Activated CD8-positive, alpha-beta T cell treated with anti-CD3 and anti-CD28 coated beads, Interleukin-2, amount 10 ng/mL, durations not matched to agents 7 days and 5 days (primary cell): ENCODE measurements at regions not wholly inside any gene's neighbourhood (a gene's known extent, or its start where the extent isn't known, plus 50 kb on each side); places are given as distances from the start of the nearest gene placed in this dataset.
"Not testable (repeated sequence)": the region's sequence is repeated elsewhere in the genome, so short reads cannot be mapped to it uniquely, and the experiment has no call there.

Experiments used
- ATAC-seq: fragments of 150-1000 bp; cut with Tn5 transposase; one replicate; pipeline ENCODE4 v1.10.0; 2021; ENCODE audit warnings: moderate library complexity
- CTCF ChIA-PET: fragments of 350-600 bp; sonication (Branson Sonifier 250); formaldehyde crosslinking; loops from one replicate; lab custom pipeline; 2021; ENCODE audit warnings: antibody characterized with exemption; lab: Charles Lee
- POLR2A ChIA-PET: fragments of 350-600 bp; sonication (Branson Sonifier 250); formaldehyde crosslinking; loops from one replicate; lab custom pipeline; 2021; ENCODE audit warnings: antibody characterized with exemption; lab: Charles Lee
- DNase-seq: peaks from one replicate; pipeline ENCODE4 v3.0.0-alpha.2; 2020
- H3K27ac Mint-ChIP-seq: one replicate; pipeline ENCODE4 v1.8.0; 2021; ENCODE audit warnings: mild to moderate bottlenecking, mixed read lengths
- H3K27me3 Mint-ChIP-seq: one replicate; pipeline ENCODE4 v1.8.0; 2021; ENCODE audit warnings: low read depth, mixed read lengths
- H3K36me3 Mint-ChIP-seq: one replicate; pipeline ENCODE4 v1.8.0; 2021; ENCODE audit warnings: low read depth, mixed read lengths
- H3K4me1 Mint-ChIP-seq: one replicate; pipeline ENCODE4 v1.8.0; 2021; ENCODE audit warnings: low read depth, mixed read lengths
- H3K4me3 Mint-ChIP-seq: one replicate; pipeline ENCODE4 v1.8.0; 2021; ENCODE audit warnings: mild to moderate bottlenecking, mixed read lengths
- H3K9me3 Mint-ChIP-seq: one replicate; pipeline ENCODE4 v1.8.0; 2022; ENCODE audit warnings: mixed read lengths; ENCODE audit not compliant: insufficient read depth

- ATAC-seq (no peak), DNase-seq (no peak)
- peaks cover 6% of the 10 kb centered on the region for H3K9me3 Mint-ChIP-seq
- ChIA-PET CTCF (no interaction called here), POLR2A (no interaction called here)
- H3K4me3 Mint-ChIP-seq = no peak overlapping the region
- no peaks in the 10 kb centered on the region for H3K4me1 Mint-ChIP-seq
- H3K36me3 Mint-ChIP-seq = no peaks in the 10 kb centered on the region
- H3K27ac Mint-ChIP-seq = no peak overlapping the region
- no peaks in the 10 kb centered on the region for H3K27me3 Mint-ChIP-seq
Observed at GRCh38 chr2:117607202-117607601, 207.3 kb upstream of the DDX18 start.

- H3K27me3 Mint-ChIP-seq = no peaks in the 10 kb centered on the region
- ChIA-PET CTCF (no interaction called here), POLR2A (no interaction called here)
- no peaks in the 10 kb centered on the region for H3K4me1 Mint-ChIP-seq
- no peaks in the 10 kb centered on the region for H3K36me3 Mint-ChIP-seq
- H3K4me3 Mint-ChIP-seq = no peak overlapping the region
- H3K27ac Mint-ChIP-seq = no peak overlapping the region
- ATAC-seq = no peak
- DNase-seq = no peak
- H3K9me3 Mint-ChIP-seq = peaks cover 6% of the 10 kb centered on the region
Observed at GRCh38 chr2:117613101-117613500, 201.4 kb upstream of the DDX18 start.

GRCh38 chr2:117614296-117614695 is 200.2 kb upstream of the DDX18 start:
- no peak overlapping the region for H3K4me3 Mint-ChIP-seq
- H3K9me3 Mint-ChIP-seq = peaks cover 3% of the 10 kb centered on the region
- no peak for DNase-seq

GRCh38 chr2:117614823-117615534 is 199.5 kb upstream of the DDX18 start:
- ChIA-PET POLR2A (no interaction called here), CTCF (no interaction called here)
- Mint-ChIP-seq H3K27me3 (no peaks in the 10 kb centered on the region), H3K27ac (no peak overlapping the region), H3K9me3 (no peaks in the 10 kb centered on the region), H3K36me3 (no peaks in the 10 kb centered on the region), H3K4me1 (no peaks in the 10 kb centered on the region), H3K4me3 (no peak overlapping the region)
- ATAC-seq (no peak), DNase-seq (no peak)

More at GRCh38 chr2:117614296-117614695, 200.2 kb upstream of the DDX18 start:
- Mint-ChIP-seq H3K27ac (no peak overlapping the region), H3K27me3 (no peaks in the 10 kb centered on the region), H3K36me3 (no peaks in the 10 kb centered on the region), H3K4me1 (no peaks in the 10 kb centered on the region)
- POLR2A ChIA-PET = no interaction called here
- CTCF ChIA-PET = no interaction called here
- ATAC-seq = no peak

GRCh38 chr2:117618607-117619006 is 195.9 kb upstream of the DDX18 start:
- H3K36me3 Mint-ChIP-seq = no peaks in the 10 kb centered on the region
- no peaks in the 10 kb centered on the region for H3K9me3 Mint-ChIP-seq
- ATAC-seq (no peak), DNase-seq (no peak)
- H3K27me3 Mint-ChIP-seq = no peaks in the 10 kb centered on the region
- H3K27ac Mint-ChIP-seq = no peak overlapping the region
- ChIA-PET CTCF (no interaction called here), POLR2A (no interaction called here)
- H3K4me3 Mint-ChIP-seq = no peak overlapping the region
- no peaks in the 10 kb centered on the region for H3K4me1 Mint-ChIP-seq

GRCh38 chr2:117621326-117621725 is 193.2 kb upstream of the DDX18 start:
- DNase-seq (no peak), ATAC-seq (no peak)
- CTCF ChIA-PET = no interaction called here
- H3K9me3 Mint-ChIP-seq = no peaks in the 10 kb centered on the region
- no peaks in the 10 kb centered on the region for H3K36me3 Mint-ChIP-seq
- POLR2A ChIA-PET = no interaction called here
- no peaks in the 10 kb centered on the region for H3K27me3 Mint-ChIP-seq
- no peak overlapping the region for H3K4me3 Mint-ChIP-seq
- H3K27ac Mint-ChIP-seq = no peak overlapping the region
- H3K4me1 Mint-ChIP-seq = no peaks in the 10 kb centered on the region

- POLR2A ChIA-PET, H3K27ac Mint-ChIP-seq, H3K9me3 Mint-ChIP-seq: not testable (repeated sequence)
Observed at GRCh38 chr2:117623175-117623574, 191.3 kb upstream of the DDX18 start.

GRCh38 chr2:117631152-117631945 is 183.1 kb upstream of the DDX18 start:
- no peak overlapping the region for H3K4me3 Mint-ChIP-seq
- ATAC-seq = no peak

More at GRCh38 chr2:117623175-117623574, 191.3 kb upstream of the DDX18 start:
- DNase-seq, H3K4me1 Mint-ChIP-seq, H3K36me3 Mint-ChIP-seq, H3K4me3 Mint-ChIP-seq, H3K27me3 Mint-ChIP-seq, CTCF ChIA-PET, ATAC-seq: not testable (repeated sequence)

GRCh38 chr2:117635481-117635880 is 179.0 kb upstream of the DDX18 start:
- CTCF ChIA-PET = no interaction called here
- POLR2A ChIA-PET = no interaction called here
- no peak overlapping the region for H3K27ac Mint-ChIP-seq
- no peaks in the 10 kb centered on the region for H3K36me3 Mint-ChIP-seq
- no peak for DNase-seq
- no peak overlapping the region for H3K4me3 Mint-ChIP-seq
- H3K27me3 Mint-ChIP-seq = no peaks in the 10 kb centered on the region
- H3K9me3 Mint-ChIP-seq = no peaks in the 10 kb centered on the region
- ATAC-seq = no peak
- no peaks in the 10 kb centered on the region for H3K4me1 Mint-ChIP-seq

More at GRCh38 chr2:117631152-117631945, 183.1 kb upstream of the DDX18 start:
- no peaks in the 10 kb centered on the region for H3K4me1 Mint-ChIP-seq
- H3K9me3 Mint-ChIP-seq = no peaks in the 10 kb centered on the region
- ChIA-PET CTCF (no interaction called here), POLR2A (no interaction called here)
- no peak overlapping the region for H3K27ac Mint-ChIP-seq
- H3K36me3 Mint-ChIP-seq = no peaks in the 10 kb centered on the region
- no peak for DNase-seq
- no peaks in the 10 kb centered on the region for H3K27me3 Mint-ChIP-seq

GRCh38 chr2:117639401-117639800 is 175.1 kb upstream of the DDX18 start:
- DNase-seq (no peak), ATAC-seq (no peak)
- no peaks in the 10 kb centered on the region for H3K27me3 Mint-ChIP-seq
- ChIA-PET POLR2A (no interaction called here), CTCF (no interaction called here)
- no peak overlapping the region for H3K4me3 Mint-ChIP-seq
- H3K36me3 Mint-ChIP-seq = no peaks in the 10 kb centered on the region
- no peaks in the 10 kb centered on the region for H3K4me1 Mint-ChIP-seq
- H3K9me3 Mint-ChIP-seq = no peaks in the 10 kb centered on the region
- H3K27ac Mint-ChIP-seq = no peak overlapping the region

GRCh38 chr2:117644403-117644802 is 170.1 kb upstream of the DDX18 start:
- Mint-ChIP-seq H3K4me1 (no peaks in the 10 kb centered on the region), H3K9me3 (peaks cover 5% of the 10 kb centered on the region), H3K27ac (no peak overlapping the region), H3K4me3 (no peak overlapping the region), H3K36me3 (no peaks in the 10 kb centered on the region), H3K27me3 (no peaks in the 10 kb centered on the region)
- ChIA-PET POLR2A (no interaction called here), CTCF (no interaction called here)
- DNase-seq (no peak), ATAC-seq (no peak)

GRCh38 chr2:117645458-117645857 is 169.0 kb upstream of the DDX18 start:
- CTCF ChIA-PET = no interaction called here
- DNase-seq = no peak
- Mint-ChIP-seq H3K4me3 (no peak overlapping the region), H3K4me1 (no peaks in the 10 kb centered on the region), H3K9me3 (peaks cover 5% of the 10 kb centered on the region), H3K27ac (no peak overlapping the region), H3K27me3 (no peaks in the 10 kb centered on the region), H3K36me3 (no peaks in the 10 kb centered on the region)
- POLR2A ChIA-PET = no interaction called here
- ATAC-seq = no peak
